H1 (cell line): ENCODE measurements at regions not wholly inside any gene's neighbourhood (a gene's known extent, or its start where the extent isn't known, plus 50 kb on each side); places are given as distances from the start of the nearest gene placed in this dataset.

Experiments
- JUN ChIP-seq: IDR thresholded peaks from 2 replicates; pipeline ENCODE4 v1.6.1; 2011; ENCODE audit warnings: low read depth, mild to moderate bottlenecking, improper control_type of control experiment, low read length
- NANOG ChIP-seq: IDR thresholded peaks from 2 replicates; pipeline ENCODE4 v1.6.1; 2011; ENCODE audit warnings: low read length, low read depth, mild to moderate bottlenecking, inconsistent platforms; ENCODE audit not compliant: insufficient read depth, poor library complexity, severe bottlenecking

DNA sequence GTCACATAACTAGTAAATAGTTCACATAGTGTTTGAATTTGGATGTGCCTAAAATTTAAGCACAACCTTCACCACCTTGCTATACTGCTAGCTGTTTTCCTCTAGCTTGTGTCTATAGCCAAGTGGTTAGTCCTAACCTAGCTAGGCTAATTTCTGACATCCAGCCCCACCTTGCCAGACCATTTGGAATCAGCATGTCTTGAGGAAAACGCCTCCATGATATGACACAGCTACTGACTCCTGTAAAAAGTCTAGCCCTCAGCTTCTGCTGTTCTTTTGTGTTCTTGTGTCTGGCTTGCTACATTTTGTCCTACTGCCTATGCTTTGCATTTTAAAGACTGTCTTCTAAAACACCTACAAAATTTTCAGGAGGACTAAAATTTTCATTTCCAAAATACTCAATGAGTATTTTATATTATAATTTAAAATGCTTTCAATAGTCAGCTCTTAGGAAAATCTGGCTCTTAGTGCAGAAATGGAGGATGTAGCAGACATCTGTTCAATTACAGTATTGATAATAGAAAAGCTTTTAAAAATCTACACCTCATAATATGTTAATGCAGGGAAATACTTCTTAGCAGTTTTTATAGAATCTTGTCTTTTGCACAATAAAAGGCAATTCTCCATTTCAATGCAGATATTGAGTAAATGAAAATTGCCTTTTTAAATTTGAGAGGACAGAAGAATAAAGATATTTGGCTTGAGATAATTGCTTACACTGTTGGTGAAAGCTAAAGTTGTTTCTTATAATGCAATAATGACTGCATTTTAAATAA, 160.8 kb upstream of the APP start (continued):
- TF ChIP-seq NANOG (no peak), JUN (no peak)
